HG02938 (cell line): ENCODE measurements at regions not wholly inside any gene's neighbourhood (a gene's known extent, or its start where the extent isn't known, plus 50 kb on each side); places are given as distances from the start of the nearest gene placed in this dataset.

Experiments
- ATAC-seq: cut with Tn5 transposase; IDR thresholded peaks from one replicate; pipeline ENCODE4 v1.9.1; 2021; ENCODE audit warnings: mild to moderate bottlenecking, moderate library complexity; ENCODE audit not compliant: unreplicated experiment

- no peak for ATAC-seq
These were observed 401.6 kb downstream of the NPIPA7 start for GRCh38 chr16:16780588-16780987.

- ATAC-seq: no peak
These were observed 403.2 kb downstream of the NPIPA7 start for GRCh38 chr16:16782153-16782552.

- no peak for ATAC-seq
These were observed 409.1 kb downstream of the NPIPA7 start for GRCh38 chr16:16788004-16788403.

- ATAC-seq: no peak
These were observed 411.7 kb downstream of the NPIPA7 start for GRCh38 chr16:16790597-16790996.

- ATAC-seq: no peak
These were observed 412.1 kb downstream of the NPIPA7 start for GRCh38 chr16:16791051-16791450.

- ATAC-seq: no peak
These were observed 418.3 kb downstream of the NPIPA7 start for GRCh38 chr16:16797239-16797638.

GRCh38 chr16:16798504-16798903 is 419.6 kb downstream of the NPIPA7 start:
- no peak for ATAC-seq

- no peak for ATAC-seq
These were observed 426.9 kb downstream of the NPIPA7 start for GRCh38 chr16:16805809-16806208.

GRCh38 chr16:16815641-16816040 is 436.7 kb downstream of the NPIPA7 start:
- ATAC-seq: no peak

GRCh38 chr16:16817196-16817595 is 438.3 kb downstream of the NPIPA7 start:
- no peak for ATAC-seq

- no peak for ATAC-seq
These were observed 442.3 kb downstream of the NPIPA7 start for GRCh38 chr16:16821261-16821660.

GRCh38 chr16:16828913-16829398 is 450.0 kb downstream of the NPIPA7 start:
- no peak for ATAC-seq

GRCh38 chr16:16830401-16830800 is 451.5 kb downstream of the NPIPA7 start:
- no peak for ATAC-seq

- ATAC-seq: no peak
These were observed 452.0 kb downstream of the NPIPA7 start for GRCh38 chr16:16830973-16831372.

- no peak for ATAC-seq
These were observed 454.2 kb downstream of the NPIPA7 start for GRCh38 chr16:16833165-16833564.

GRCh38 chr16:16850274-16850673 is 471.3 kb downstream of the NPIPA7 start:
- ATAC-seq: no peak

GRCh38 chr16:16857012-16857411 is 478.1 kb downstream of the NPIPA7 start:
- no peak for ATAC-seq

- ATAC-seq: no peak
These were observed 478.8 kb downstream of the NPIPA7 start for GRCh38 chr16:16857603-16858283.

GRCh38 chr16:16861546-16861945 is 482.6 kb downstream of the NPIPA7 start:
- ATAC-seq: no peak

GRCh38 chr16:16863672-16864071 is 484.7 kb downstream of the NPIPA7 start:
- ATAC-seq: no peak

- no peak for ATAC-seq
These were observed 485.6 kb downstream of the NPIPA7 start for GRCh38 chr16:16864536-16864935.

- ATAC-seq: no peak
These were observed 486.4 kb downstream of the NPIPA7 start for GRCh38 chr16:16865374-16865773.

- no peak for ATAC-seq
These were observed 489.0 kb downstream of the NPIPA7 start for GRCh38 chr16:16867973-16868372.
